HG03039 (cell line): ENCODE measurements at regions not wholly inside any gene's neighbourhood (a gene's known extent, or its start where the extent isn't known, plus 50 kb on each side); places are given as distances from the start of the nearest gene placed in this dataset.
"Not testable (repeated sequence)": the region's sequence is repeated elsewhere in the genome, so short reads cannot be mapped to it uniquely, and the experiment has no call there.

Experiments used
- ATAC-seq: cut with Tn5 transposase; IDR thresholded peaks from one replicate; pipeline ENCODE4 v1.9.1; 2021; ENCODE audit warnings: mild to moderate bottlenecking, moderate library complexity; ENCODE audit not compliant: unreplicated experiment

DNA sequence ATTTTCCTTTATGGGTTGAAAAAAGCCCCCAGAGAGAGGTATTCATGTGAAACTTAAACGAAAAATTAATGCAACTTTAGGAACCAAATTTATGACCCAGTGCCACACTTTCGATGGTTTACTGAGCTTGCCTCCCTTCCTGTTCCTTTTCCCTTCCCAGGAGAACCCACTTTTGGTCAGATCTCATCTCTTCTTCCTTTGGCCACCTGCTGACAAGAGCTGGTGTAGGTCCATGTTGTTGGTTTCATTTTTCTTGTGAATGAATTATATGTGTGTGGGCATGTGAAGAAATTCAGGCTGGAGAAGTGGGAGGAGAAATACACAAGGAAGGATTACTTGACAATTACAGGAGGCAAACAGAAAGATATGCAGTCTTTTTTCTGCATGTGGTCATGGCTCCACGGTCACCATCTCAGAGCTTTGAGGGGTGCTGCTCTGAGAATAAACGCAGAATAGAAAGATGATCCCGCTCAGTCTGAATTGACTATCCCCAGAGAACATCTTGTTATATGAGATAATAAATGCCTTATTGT lies 111.3 kb upstream of the TCF4 start:
- ATAC-seq: no peak

DNA sequence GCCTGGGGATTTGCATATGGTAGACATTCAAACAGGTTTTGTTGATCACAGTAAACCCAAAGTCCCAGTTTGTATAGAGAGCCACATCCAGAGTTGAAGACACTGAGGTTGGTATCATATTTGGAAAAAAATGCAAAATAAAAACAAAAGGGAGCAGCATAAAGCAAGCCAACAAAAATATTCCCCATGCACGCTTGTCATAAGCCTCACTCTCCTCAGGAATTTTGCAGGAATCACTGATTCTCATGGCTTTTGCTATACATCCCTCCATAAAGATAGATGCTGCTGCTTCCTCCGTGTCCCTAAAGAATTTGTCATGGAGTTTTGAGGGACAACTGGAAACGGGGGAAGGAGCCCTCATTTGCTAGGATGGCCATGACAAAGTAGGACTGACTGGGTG lies 108.8 kb upstream of the TCF4 start:
- no peak for ATAC-seq

DNA sequence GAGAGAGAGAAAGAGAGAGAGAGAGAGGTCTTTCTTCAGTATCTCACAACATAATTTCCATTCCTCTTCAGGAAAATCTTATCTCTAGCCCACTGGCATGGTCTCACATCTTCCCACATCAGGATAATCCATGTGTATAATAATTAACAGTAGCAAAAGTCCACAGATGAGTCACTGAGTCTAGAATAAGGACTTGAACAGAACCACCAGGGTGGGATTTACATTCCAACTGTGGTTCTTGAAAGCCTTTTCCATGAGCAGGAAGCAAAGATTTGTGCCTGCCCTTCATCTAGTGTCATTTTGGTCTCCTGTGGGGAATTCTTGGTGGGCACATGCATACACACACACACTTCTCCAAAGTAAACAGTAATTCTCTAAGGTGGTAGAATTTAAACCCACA lies 107.1 kb upstream of the TCF4 start:
- ATAC-seq: no peak

DNA sequence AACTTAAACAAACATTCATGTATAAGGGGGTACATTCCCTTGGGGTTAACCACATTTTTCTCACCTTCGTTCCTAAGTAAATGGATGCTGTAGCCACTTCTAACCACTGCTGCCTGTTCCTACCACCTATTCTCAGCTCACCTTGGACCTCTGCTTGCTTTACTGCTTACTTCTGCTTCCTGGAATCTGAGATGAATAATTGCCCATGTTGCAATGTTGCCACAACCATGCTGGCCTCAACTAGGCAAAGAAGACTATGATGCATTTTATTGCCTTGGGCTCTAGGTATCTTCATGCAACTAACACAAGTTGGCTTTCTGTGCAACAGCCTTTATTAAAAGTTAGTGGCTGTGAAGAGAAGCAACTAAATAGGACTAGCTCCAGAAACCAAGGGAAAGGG lies 106.3 kb upstream of the TCF4 start:
- ATAC-seq: no peak

DNA sequence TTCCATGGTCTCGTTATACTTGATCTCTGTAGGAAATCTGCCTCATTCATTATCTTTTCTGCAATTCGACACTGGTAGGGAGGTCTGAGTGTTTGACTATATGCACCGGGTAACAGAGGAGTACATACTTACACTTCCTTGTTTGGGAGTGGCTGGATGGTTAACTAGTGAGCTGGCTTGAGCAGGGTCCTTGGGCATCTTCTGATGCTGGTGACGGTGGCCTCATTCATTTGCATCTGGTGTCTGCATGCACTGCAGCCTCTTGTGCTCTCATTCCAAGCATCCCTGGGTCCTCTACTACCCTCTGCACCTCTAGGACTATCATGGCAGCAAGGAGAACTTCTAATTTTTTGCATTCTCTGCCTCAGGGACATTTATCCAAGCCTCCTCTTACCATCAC lies 100.0 kb upstream of the TCF4 start:
- no peak for ATAC-seq

DNA sequence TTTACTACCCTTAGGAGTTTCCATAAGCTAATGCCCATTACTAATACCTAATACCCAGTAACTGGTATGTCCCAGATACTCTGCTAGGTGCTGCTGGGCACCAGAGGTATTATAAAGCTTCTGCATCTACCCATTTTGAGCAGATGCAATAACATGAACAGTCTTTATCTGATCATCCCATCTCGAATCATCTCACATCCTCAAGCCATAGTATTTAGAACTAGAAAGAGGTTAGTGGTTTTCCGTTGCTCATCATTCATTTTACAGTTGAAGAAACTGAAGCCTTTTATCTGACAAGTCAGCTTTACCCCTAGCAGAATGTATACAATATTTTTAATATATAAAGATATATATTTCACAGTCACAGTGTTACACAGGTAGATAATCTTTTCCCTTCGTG lies 99.1 kb upstream of the TCF4 start:
- ATAC-seq: no peak

DNA sequence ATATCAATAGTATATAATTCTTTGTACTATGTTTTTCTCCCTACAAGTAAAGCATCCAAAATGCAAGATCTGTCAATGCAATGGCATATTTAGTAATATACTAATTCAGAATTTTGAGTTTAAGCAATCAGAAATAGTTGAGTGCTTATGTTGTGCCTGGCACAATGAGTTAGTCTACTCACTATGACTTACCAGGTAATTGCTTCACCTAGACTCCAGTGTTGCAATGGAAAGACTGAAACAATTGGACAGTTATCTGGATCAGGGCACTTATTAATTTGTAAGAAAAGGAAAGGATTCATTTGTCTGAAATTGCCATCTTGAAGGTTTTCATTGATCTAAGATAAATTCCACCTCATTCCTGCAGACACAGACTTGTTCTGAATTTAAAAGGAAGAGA lies 97.6 kb upstream of the TCF4 start:
- no peak for ATAC-seq

DNA sequence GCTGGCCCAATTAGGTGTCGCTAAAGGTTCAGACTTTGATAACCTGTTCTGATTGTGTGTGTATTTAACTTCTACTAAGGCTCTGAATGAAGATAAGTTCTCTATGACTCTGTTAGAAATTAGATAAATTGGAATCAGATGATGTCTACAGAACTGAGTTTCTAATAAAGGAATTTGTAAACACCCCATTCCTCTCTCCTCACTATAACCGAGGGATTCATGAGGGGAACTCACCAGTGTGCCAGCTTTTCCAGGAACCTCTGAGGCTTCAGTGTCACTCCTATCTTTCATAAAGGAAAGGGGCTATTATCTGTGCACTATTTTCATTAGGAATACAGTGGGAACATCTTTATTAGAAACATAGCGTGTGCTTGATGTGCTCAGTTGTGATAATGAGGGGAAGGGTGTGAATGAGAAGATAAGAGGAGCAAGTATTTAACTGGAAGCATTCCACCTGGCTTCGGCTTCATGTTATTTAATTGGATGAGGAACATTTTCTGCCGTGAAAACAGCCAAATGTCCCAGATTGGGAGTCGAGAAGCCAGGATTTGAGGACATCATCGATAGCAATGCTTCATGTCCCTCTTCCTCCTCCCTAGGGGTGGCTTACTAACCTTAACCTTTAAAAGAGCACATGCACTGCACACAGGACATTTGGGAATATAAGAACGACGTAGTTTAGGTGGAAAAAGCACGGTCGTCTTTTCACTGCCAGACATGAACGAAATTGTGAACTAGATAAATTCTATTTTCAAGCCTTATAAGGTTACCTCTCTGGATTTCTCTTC lies 84.8 kb upstream of the TCF4 start:
- no peak for ATAC-seq

DNA sequence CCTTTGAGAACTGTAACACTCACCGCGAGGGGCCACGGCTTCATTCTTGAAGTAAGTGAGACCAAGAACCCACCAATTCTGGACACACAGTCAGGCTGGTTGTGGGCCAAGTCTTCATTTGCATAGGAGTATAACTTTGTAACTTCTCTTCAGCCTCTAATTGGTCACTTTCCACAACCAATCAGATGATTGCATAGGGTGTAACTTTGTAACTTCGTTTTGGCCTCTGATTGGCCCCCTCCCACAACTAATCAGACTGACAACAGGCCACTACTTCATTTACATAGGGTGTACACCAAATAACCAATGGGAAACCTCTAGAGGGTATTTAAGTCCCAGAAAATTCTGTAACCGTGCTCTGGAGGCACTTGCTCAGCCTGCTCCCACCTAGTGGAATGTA lies 77.5 kb upstream of the TCF4 start:
- ATAC-seq: no peak

DNA sequence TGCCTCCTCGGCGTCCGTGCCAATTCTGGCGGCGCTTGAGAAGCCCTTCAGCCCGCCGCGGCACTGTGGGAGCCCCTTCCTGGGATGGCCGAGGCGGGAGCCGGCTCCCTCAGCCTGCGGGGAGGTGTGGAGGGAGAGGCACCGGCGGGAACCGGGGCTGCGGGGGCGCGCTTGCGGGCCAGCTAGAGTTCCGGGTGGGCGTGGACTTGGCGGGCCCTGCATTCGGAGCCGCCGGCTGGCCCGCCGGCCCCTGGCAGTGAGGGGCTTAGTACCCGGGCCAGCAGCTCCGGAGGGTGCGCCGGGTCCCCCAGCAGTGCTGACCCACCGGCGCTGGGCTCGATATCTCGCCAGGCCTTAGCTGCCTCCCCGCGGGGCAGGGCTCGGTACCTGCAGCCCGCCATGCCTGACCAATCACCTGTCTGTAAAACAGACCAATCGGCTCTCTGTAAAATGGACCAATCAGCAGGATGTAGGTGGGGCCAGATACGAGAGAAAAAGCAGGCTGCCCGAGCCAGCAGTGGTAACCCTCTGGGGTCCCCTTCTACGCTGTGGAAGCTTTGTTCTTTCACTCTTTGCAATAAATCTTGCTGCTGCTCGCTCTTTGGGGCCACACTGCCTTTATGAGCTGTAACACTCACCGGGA lies 76.9 kb upstream of the TCF4 start:
- ATAC-seq: not testable (repeated sequence)

DNA sequence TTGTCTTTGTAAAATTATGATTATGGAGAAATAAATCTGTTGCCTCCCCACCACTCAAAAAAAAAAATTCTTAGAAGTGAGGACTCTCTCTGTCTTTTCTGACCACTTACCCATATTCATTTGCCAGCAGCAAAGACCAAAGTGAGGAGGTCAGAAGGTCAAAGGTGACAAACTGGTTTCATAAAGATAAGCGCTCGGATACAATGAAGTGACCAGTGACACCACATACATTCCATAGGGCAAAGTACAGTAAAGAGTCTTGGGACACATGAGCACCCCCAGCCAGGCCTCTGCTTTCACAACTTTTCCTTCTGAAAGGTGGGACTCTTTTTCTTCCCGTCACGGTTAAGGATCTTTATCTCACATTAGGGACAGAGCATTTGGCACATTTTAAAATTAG lies 75.9 kb upstream of the TCF4 start:
- ATAC-seq: no peak

DNA sequence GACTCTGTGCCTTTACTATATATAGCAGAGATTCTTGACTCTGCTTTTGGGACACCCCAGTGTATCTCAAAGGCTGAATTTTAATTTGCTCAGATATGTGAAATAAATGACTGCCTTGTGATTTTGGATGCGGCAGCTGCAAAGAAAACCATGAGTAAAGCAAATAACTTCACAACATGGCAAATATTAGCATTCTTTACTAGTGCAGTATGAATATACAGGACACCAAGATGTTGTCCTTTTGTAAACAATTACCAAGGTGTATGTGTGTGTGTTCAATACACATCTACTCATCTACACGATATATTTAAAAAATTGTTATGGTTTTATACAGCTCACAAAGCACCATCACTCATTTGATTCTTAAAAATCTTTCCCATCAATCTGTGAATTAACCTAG lies 70.6 kb upstream of the TCF4 start:
- ATAC-seq: no peak

DNA sequence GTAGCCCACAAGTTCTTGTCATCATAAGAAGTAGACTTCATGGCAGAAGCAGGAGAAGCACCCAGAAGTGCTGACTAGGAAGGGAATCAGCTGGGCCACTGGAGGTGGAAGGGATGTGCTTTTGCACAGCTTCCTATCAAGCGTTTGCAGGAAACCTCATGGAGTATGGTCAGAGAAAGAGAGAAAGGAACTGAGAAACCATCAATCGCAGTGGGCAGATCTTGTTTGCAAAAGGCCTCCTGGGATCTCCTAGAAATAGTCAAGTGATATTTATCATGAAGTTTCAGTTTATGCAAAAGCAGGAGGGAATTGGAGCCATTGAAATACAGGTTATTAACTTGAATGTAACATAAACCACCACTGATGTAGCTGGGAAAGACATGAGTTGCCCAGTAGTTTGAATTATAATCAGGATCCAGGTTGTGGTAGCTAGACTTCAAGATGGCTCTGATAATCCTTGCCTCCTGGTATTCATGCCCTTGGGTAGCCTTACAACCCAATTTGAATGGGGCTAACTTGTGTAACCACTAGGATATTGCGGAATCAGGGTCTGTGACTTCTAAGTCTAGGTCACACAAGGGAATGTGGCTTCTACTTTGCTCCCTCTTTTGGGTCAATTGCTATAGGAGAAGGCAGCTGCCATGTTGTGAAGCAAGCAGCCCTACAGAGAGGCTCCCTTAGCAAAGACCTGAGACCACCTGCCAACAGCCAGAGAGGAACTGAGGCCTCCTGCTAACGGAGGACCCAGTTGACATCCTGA lies 69.8 kb upstream of the TCF4 start:
- ATAC-seq: no peak

DNA sequence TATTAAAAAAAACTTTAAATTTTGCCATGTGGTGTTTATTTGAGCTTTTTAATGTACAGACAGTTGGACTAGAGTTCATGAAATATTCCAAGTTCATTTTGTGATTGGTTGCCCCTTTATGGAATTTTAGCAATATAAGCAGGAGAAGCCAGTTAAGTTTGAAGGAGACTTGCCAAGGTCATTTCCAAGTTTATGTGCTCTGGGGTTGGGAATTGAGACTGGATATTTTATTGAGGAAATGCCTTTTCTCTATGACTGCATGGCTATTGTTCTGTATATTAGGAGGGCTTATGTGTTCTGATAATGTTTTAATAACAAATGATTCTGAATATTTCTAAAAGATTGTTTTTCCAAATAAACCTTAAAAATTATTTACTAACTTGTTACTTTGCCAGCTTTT lies 67.0 kb upstream of the TCF4 start:
- ATAC-seq: no peak

DNA sequence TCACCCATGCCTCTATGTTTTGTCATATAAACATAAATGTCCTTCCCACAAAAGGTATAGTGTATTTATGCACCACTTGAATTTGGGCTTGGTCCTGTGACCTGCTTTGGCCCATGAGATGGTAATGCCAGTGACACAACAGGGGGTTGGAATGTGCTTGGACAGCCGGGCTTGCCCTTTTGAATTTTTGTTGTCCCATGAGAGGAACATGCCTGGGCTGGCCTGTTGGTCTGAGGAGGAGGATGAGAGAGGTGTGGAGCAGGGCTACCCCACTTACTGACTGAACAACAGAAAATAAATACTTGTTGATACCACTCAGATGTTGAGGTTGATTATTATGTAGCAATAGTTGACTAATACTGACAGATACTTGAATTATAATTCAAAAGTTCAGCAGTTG lies 63.2 kb upstream of the TCF4 start:
- ATAC-seq: no peak

DNA sequence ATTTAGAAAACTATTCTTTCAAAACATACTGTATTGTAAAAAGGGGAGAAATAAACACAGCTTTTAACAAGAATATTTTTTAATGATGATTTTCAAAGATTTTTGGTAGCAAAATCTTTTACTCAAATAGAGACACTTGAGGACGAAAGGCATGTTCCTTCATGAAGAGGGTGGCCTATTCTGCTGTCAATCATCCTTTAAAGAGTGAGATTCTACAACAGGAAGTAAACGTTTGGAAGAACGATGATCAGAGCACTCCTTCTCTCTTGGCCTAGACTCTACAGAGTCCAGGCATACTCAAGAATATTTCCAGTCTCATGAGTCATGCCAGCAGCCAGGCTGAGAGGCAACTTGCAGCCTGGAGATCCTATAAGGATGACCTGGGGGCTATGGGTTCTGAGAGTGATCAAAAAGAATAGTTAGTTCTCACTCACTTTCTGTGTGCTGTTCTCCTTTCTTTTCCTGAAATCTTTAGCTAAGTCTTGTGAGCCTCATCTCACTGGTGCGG lies 62.4 kb upstream of the TCF4 start:
- ATAC-seq: no peak

DNA sequence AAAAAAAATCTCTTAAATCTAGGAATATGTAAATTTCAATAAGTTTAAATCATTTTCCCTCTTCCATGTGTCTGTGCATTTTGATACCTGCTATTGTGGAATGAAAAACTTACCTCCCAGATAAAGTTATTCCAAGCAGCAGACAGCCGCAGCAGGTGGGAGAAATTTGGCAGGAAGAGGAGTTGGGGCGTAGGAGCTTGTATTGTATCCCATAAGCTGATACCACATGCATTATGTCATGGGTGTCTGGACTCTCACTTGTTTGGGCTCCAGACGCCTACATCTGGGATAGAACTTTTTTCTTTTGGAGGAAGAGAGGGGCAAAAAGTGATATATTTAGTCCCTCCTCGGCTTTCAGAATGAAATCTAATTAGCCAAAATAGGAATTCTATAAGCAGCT lies 59.3 kb upstream of the TCF4 start:
- ATAC-seq: no peak

DNA sequence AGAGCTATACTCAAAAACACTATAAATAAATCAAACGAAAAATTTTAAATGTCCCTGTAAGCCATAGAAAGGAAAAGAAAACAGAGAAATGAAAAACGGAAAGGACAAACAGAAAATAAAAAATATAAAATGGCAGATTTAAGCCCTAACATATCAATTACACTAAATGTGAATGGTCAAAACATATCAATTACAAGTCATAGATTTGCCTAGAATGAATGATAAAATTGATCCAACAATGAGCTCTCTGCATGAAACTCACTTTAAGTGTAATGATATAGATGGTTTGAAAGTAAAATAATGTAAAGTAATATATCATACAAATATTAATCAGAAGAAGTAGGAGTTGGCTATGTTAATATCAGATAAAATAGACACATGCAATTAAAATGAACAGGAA lies 54.2 kb upstream of the TCF4 start:
- ATAC-seq: no peak

DNA sequence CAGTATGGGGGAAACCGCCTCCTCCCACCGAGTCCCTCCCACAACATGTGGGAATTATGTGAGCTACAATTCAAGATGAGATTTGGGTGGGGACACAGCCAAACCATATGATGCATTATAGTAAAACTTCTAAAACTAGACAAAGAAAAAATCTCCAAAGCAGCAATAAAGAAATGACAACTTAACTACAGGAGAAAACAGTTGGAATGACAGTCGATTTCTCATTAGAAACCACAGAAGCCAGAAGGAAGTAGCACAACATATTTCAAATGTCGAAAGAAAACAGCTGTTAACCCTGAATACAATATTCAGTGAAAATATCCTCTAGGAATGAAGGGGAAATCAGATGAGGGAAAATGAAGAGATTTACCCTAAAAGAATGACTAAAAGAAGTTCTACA lies 53.5 kb upstream of the TCF4 start:
- no peak for ATAC-seq
